CD4-positive, alpha-beta memory T cell (primary cell): ENCODE measurements at regions not wholly inside any gene's neighbourhood (a gene's known extent, or its start where the extent isn't known, plus 50 kb on each side); places are given as distances from the start of the nearest gene placed in this dataset.
A peak's percentile ranks its signal among the peaks of the same experiment; 100 is the strongest.

ENCODE experiments used
- CTCF ChIA-PET: fragments of 350-600 bp; sonication (Branson Sonifier 250); formaldehyde crosslinking; loops from one replicate; lab custom pipeline; 2021; ENCODE audit warnings: inconsistent platforms; ENCODE audit not compliant: partially characterized antibody; lab: Charles Lee
- POLR2A ChIA-PET: fragments of 350-600 bp; sonication (Branson Sonifier 250); formaldehyde crosslinking; loops from one replicate; lab custom pipeline; 2021; ENCODE audit not compliant: partially characterized antibody; lab: Charles Lee
- DNase-seq, 5 donors: peaks; one replicate each; pipeline versions ENCODE4 v3.0.0 to v3.0.0-alpha.2; 2020 to 2022; ENCODE audit warnings: mixed read lengths in 1 of 5
- H3K27ac ChIP-seq: one replicate; pipeline ENCODE4 v1.7.0; 2013; ENCODE audit warnings: low read depth, low read length
- H3K27me3 ChIP-seq: 2 replicates; pipeline ENCODE4 v1.7.0; 2013; ENCODE audit warnings: mild to moderate bottlenecking, low read length, moderate library complexity; ENCODE audit not compliant: insufficient read depth
- H3K36me3 ChIP-seq: 2 replicates; pipeline ENCODE4 v1.7.0; 2013; ENCODE audit warnings: mild to moderate bottlenecking, low read length, moderate library complexity; ENCODE audit not compliant: insufficient read depth
- H3K4me1 ChIP-seq: 2 replicates; pipeline ENCODE4 v1.7.0; 2013; ENCODE audit warnings: mild to moderate bottlenecking, low read length, moderate library complexity; ENCODE audit not compliant: insufficient read depth
- H3K4me3 ChIP-seq, 2 donors: one replicate each; pipeline ENCODE4 v1.7.0; 2013; ENCODE audit warnings: low read length in 2 of 2, mild to moderate bottlenecking in 1 of 2
- H3K9me3 ChIP-seq, 2 donors: one replicate each; pipeline ENCODE4 v1.7.0; 2013; ENCODE audit warnings: low read length in 2 of 2, control low read depth in 1 of 2; ENCODE audit not compliant: control insufficient read depth in 1 of 2
- H3K27ac Mint-ChIP-seq, 7 donors: one replicate each; pipeline ENCODE4 v1.8.0; 2020 to 2021; ENCODE audit warnings: mixed read lengths in 7 of 7, mild to moderate bottlenecking in 6 of 7, inconsistent platforms in 3 of 7, moderate library complexity in 3 of 7
- H3K27me3 Mint-ChIP-seq, 2 donors: one replicate each; pipeline ENCODE4 v1.8.0; 2020 to 2021; ENCODE audit warnings: mixed read lengths in 2 of 2
- H3K36me3 Mint-ChIP-seq, 2 donors: one replicate each; pipeline ENCODE4 v1.8.0; 2020 to 2021; ENCODE audit warnings: mixed read lengths in 2 of 2, inconsistent platforms in 1 of 2, mild to moderate bottlenecking in 1 of 2
- H3K4me1 Mint-ChIP-seq, 4 donors: one replicate each; pipeline ENCODE4 v1.8.0; 2020 to 2021; ENCODE audit warnings: mixed read lengths in 4 of 4, mild to moderate bottlenecking in 1 of 4
- H3K4me3 Mint-ChIP-seq, 8 donors: one replicate each; pipeline ENCODE4 v1.8.0; 2020 to 2021; ENCODE audit warnings: mixed read lengths in 8 of 8, mild to moderate bottlenecking in 7 of 8, moderate library complexity in 6 of 8, inconsistent platforms in 3 of 8
- H3K9me3 Mint-ChIP-seq, 8 donors: one replicate each; pipeline ENCODE4 v1.8.0; 2020 to 2021; ENCODE audit warnings: mixed read lengths in 8 of 8, mild to moderate bottlenecking in 5 of 8, inconsistent platforms in 3 of 8, moderate library complexity in 1 of 8
- intact Hi-C: fragments of 100-400 bp; cut with micrococcal nuclease; formaldehyde crosslinking; loops from one replicate; pipeline ENCODE4 v1.15.1; 2023

- Mint-ChIP-seq H3K27me3 (no peaks in the 10 kb centered on the region), H3K4me3 (no peak overlapping the region), H3K27ac (no peak overlapping the region), H3K9me3 (peaks cover 0 to 6% (median 0%) of the 10 kb centered on the region in 8 donors), H3K4me1 (no peaks in the 10 kb centered on the region), H3K36me3 (no peaks in the 10 kb centered on the region)
- POLR2A ChIA-PET = no interaction called here
- Histone ChIP-seq H3K36me3 (no peaks in the 10 kb centered on the region), H3K27ac (no peak overlapping the region), H3K9me3 (no peaks in the 10 kb centered on the region), H3K4me3 (no peak overlapping the region), H3K4me1 (no peaks in the 10 kb centered on the region), H3K27me3 (no peaks in the 10 kb centered on the region)
- DNase-seq = no peak
- CTCF ChIA-PET = no interaction called here
- intact Hi-C loops = no loop called here
These were observed 642.3 kb upstream of the SEMA3D start for GRCh38 chr7:85829176-85829575.

- Histone ChIP-seq H3K4me3 (no peak overlapping the region), H3K36me3 (no peaks in the 10 kb centered on the region), H3K27ac (no peak overlapping the region), H3K4me1 (no peaks in the 10 kb centered on the region), H3K9me3 (no peaks in the 10 kb centered on the region), H3K27me3 (no peaks in the 10 kb centered on the region)
- intact Hi-C loops = no loop called here
- no peak for DNase-seq
- Mint-ChIP-seq H3K4me1 (no peaks in the 10 kb centered on the region), H3K36me3 (no peaks in the 10 kb centered on the region), H3K27ac (no peak overlapping the region), H3K27me3 (no peaks in the 10 kb centered on the region), H3K9me3 (peaks cover 0 to 6% (median 0%) of the 10 kb centered on the region in 8 donors), H3K4me3 (no peak overlapping the region)
- POLR2A ChIA-PET = no interaction called here
- CTCF ChIA-PET = no interaction called here
These were observed 641.8 kb upstream of the SEMA3D start for GRCh38 chr7:85828614-85829013.

- no peaks in the 10 kb centered on the region for H3K4me1 Mint-ChIP-seq
- ChIA-PET CTCF (no interaction called here), POLR2A (no interaction called here)
- no peaks in the 10 kb centered on the region for H3K36me3 Mint-ChIP-seq
- intact Hi-C loops = no loop called here
- Histone ChIP-seq H3K4me1 (no peaks in the 10 kb centered on the region), H3K27me3 (no peaks in the 10 kb centered on the region), H3K36me3 (no peaks in the 10 kb centered on the region), H3K27ac (no peak overlapping the region), H3K4me3 (no peak overlapping the region), H3K9me3 (no peaks in the 10 kb centered on the region)
- H3K27ac Mint-ChIP-seq = no peak overlapping the region
- no peak overlapping the region for H3K4me3 Mint-ChIP-seq
- H3K9me3 Mint-ChIP-seq = peaks cover 0 to 4% (median 0%) of the 10 kb centered on the region in 8 donors
- peak in 1 of 5 donors; percentile 20 for DNase-seq
- H3K27me3 Mint-ChIP-seq = no peaks in the 10 kb centered on the region
These were observed 636.7 kb upstream of the SEMA3D start for GRCh38 chr7:85823396-85824080.

- Mint-ChIP-seq H3K4me1 (no peaks in the 10 kb centered on the region), H3K4me3 (no peak overlapping the region), H3K27me3 (no peaks in the 10 kb centered on the region), H3K9me3 (peaks cover 0 to 4% (median 1%) of the 10 kb centered on the region in 8 donors), H3K36me3 (no peaks in the 10 kb centered on the region), H3K27ac (no peak overlapping the region)
- intact Hi-C loops = no loop called here
- Histone ChIP-seq H3K36me3 (no peaks in the 10 kb centered on the region), H3K4me1 (no peaks in the 10 kb centered on the region), H3K27ac (no peak overlapping the region), H3K9me3 (no peaks in the 10 kb centered on the region), H3K4me3 (no peak overlapping the region), H3K27me3 (no peaks in the 10 kb centered on the region)
- POLR2A ChIA-PET = no interaction called here
- CTCF ChIA-PET = no interaction called here
- peak in 1 of 5 donors; percentile 16 for DNase-seq
These were observed 635.1 kb upstream of the SEMA3D start for GRCh38 chr7:85821926-85822325.

GRCh38 chr7:85820702-85821443 is 634.0 kb upstream of the SEMA3D start:
- H3K27ac ChIP-seq = no peak overlapping the region
- intact Hi-C loops = no loop called here
- H3K4me3 ChIP-seq = no peak overlapping the region
- H3K36me3 ChIP-seq = no peaks in the 10 kb centered on the region
- no peaks in the 10 kb centered on the region for H3K4me1 ChIP-seq
- H3K27me3 ChIP-seq = no peaks in the 10 kb centered on the region
- H3K9me3 ChIP-seq = no peaks in the 10 kb centered on the region
- ChIA-PET POLR2A (no interaction called here), CTCF (no interaction called here)
- no peaks in the 10 kb centered on the region for H3K27me3 Mint-ChIP-seq
- peaks cover 0 to 4% (median 1%) of the 10 kb centered on the region in 8 donors for H3K9me3 Mint-ChIP-seq
- no peaks in the 10 kb centered on the region for H3K4me1 Mint-ChIP-seq
- H3K36me3 Mint-ChIP-seq = no peaks in the 10 kb centered on the region
- H3K27ac Mint-ChIP-seq = no peak overlapping the region
- no peak overlapping the region for H3K4me3 Mint-ChIP-seq
- no peak for DNase-seq

DNA sequence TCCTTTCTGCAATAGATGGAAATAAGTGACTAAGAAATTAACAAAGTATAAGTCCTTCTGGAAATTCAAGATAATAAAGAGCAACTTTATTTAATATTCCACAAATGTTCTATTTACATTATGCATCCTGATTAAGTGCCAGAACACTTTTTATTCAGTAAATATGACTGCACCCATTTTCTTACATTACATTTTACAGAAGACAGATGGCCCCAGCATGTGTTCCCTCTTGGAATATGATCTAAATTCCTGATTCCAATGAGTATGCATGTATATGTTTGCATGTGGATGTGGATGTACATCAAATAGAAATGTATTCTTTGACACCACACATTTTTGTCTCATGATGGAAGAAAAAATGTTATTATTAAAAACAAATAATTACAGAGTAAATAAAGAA is 628.7 kb upstream of the SEMA3D start:
- Mint-ChIP-seq H3K27me3 (no peaks in the 10 kb centered on the region), H3K27ac (no peak overlapping the region), H3K4me3 (no peak overlapping the region), H3K36me3 (no peaks in the 10 kb centered on the region), H3K9me3 (peaks cover 0 to 5% (median 1%) of the 10 kb centered on the region in 8 donors), H3K4me1 (no peaks in the 10 kb centered on the region)
- Histone ChIP-seq H3K4me3 (no peak overlapping the region), H3K9me3 (no peaks in the 10 kb centered on the region), H3K4me1 (no peaks in the 10 kb centered on the region), H3K27me3 (no peaks in the 10 kb centered on the region), H3K36me3 (no peaks in the 10 kb centered on the region), H3K27ac (no peak overlapping the region)
- intact Hi-C loops = no loop called here
- ChIA-PET POLR2A (no interaction called here), CTCF (no interaction called here)
- no peak for DNase-seq

DNA sequence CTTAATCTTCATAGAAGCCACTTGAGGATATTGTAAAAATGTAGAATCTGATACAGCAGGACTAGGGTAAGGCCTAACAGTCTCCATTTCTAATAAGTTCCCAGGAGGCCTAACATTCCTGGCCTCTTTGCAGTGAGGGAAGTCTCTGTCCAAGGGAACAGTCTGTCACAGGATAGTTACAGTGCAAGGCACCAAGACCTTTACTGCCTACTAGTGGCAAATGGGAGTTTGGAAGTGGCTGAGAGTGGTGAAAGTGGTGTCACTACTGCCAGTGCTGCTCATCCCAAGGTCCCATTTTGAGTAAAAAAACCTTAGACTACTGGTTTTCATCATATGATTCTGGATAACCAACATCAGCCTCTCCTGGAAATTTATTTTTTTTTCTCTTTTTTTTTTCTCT is 619.5 kb upstream of the SEMA3D start:
- Histone ChIP-seq H3K36me3 (no peaks in the 10 kb centered on the region), H3K9me3 (no peaks in the 10 kb centered on the region), H3K4me1 (no peaks in the 10 kb centered on the region), H3K4me3 (no peak overlapping the region), H3K27me3 (no peaks in the 10 kb centered on the region), H3K27ac (no peak overlapping the region)
- CTCF ChIA-PET = no interaction called here
- POLR2A ChIA-PET = no interaction called here
- no peaks in the 10 kb centered on the region for H3K4me1 Mint-ChIP-seq
- intact Hi-C loops = no loop called here
- H3K36me3 Mint-ChIP-seq = no peaks in the 10 kb centered on the region
- no peak overlapping the region for H3K4me3 Mint-ChIP-seq
- no peak for DNase-seq
- H3K9me3 Mint-ChIP-seq = peaks cover 0 to 14% (median 2%) of the 10 kb centered on the region in 8 donors
- H3K27me3 Mint-ChIP-seq = no peaks in the 10 kb centered on the region
- peak overlapping the region in 1 of 7 donors; percentile 22 for H3K27ac Mint-ChIP-seq
